BJ (cell line): ENCODE measurements at regions not wholly inside any gene's neighbourhood (a gene's known extent, or its start where the extent isn't known, plus 50 kb on each side); places are given as distances from the start of the nearest gene placed in this dataset.

ENCODE experiments used
- CTCF ChIA-PET: fragments of 350-600 bp; formaldehyde crosslinking; extraction: SDS; loops from one replicate; lab custom pipeline; 2021; ENCODE audit warnings: antibody characterized with exemption, inconsistent platforms; lab: Yijun Ruan, JAX
- POLR2A ChIA-PET: fragments of 300-600 bp; sonication (Branson Sonifier 250); formaldehyde crosslinking; extraction: SDS; loops from one replicate; lab custom pipeline; 2021; ENCODE audit warnings: antibody characterized with exemption; lab: Charles Lee
- DNase-seq: peaks from one replicate; pipeline ENCODE4 v3.0.0-alpha.2; 2011; ENCODE audit warnings: low read depth
- H3K27me3 ChIP-seq: 2 replicates; pipeline ENCODE4 v1.6.0; 2011; ENCODE audit warnings: low read length; ENCODE audit not compliant: control insufficient read depth, insufficient read depth
- H3K36me3 ChIP-seq: 2 replicates; pipeline ENCODE4 v1.5.1; 2011; ENCODE audit warnings: low read length; ENCODE audit not compliant: control insufficient read depth, insufficient read depth
- H3K4me3 ChIP-seq: 2 replicates; pipeline ENCODE4 v1.5.1; 2011; ENCODE audit warnings: low read depth, mild to moderate bottlenecking, control low read depth, low read length
- CTCF ChIP-seq: IDR thresholded peaks from 2 replicates; pipeline ENCODE4 v1.5.1; 2011; ENCODE audit warnings: low read depth, mild to moderate bottlenecking, control low read depth, inconsistent platforms, low read length, moderate library complexity; ENCODE audit not compliant: insufficient read depth

- ChIA-PET POLR2A (no interaction called here), CTCF (no interaction called here)
- TF ChIP-seq CTCF, result no peak
- Histone ChIP-seq H3K4me3 (no peak overlapping the region), H3K27me3 (no peaks in the 10 kb centered on the region), H3K36me3 (no peaks in the 10 kb centered on the region)
- DNase-seq, result no peak
These were observed 584.3 kb upstream of the PIK3C3 start for GRCh38 chr18:41370740-41371139.

- Histone ChIP-seq H3K27me3 (no peaks in the 10 kb centered on the region), H3K36me3 (no peaks in the 10 kb centered on the region), H3K4me3 (no peak overlapping the region)
- CTCF ChIA-PET, result no interaction called here
- TF ChIP-seq CTCF, result no peak
- POLR2A ChIA-PET, result no interaction called here
- no peak for DNase-seq
These were observed 597.3 kb upstream of the PIK3C3 start for GRCh38 chr18:41357708-41358107.

GRCh38 chr18:41353777-41354528 is 601.1 kb upstream of the PIK3C3 start:
- Histone ChIP-seq H3K36me3 (no peaks in the 10 kb centered on the region), H3K4me3 (no peak overlapping the region), H3K27me3 (no peaks in the 10 kb centered on the region)
- POLR2A ChIA-PET, result no interaction called here
- no peak for TF ChIP-seq CTCF
- no peak for DNase-seq
- CTCF ChIA-PET, result no interaction called here

GRCh38 chr18:41351430-41351829 is 603.6 kb upstream of the PIK3C3 start:
- DNase-seq, result no peak
- Histone ChIP-seq H3K36me3 (no peaks in the 10 kb centered on the region), H3K27me3 (no peaks in the 10 kb centered on the region), H3K4me3 (no peak overlapping the region)
- POLR2A ChIA-PET, result no interaction called here
- no peak for TF ChIP-seq CTCF
- CTCF ChIA-PET, result no interaction called here

GRCh38 chr18:41347057-41347456 is 608.0 kb upstream of the PIK3C3 start:
- DNase-seq, result peak; percentile 54
- no peaks in the 10 kb centered on the region for H3K27me3 ChIP-seq
- CTCF ChIA-PET, result no interaction called here
- no peak for TF ChIP-seq CTCF
- H3K4me3 ChIP-seq, result no peak overlapping the region
- H3K36me3 ChIP-seq, result no peaks in the 10 kb centered on the region
- POLR2A ChIA-PET, result no interaction called here
